GM21723 (cell line): ENCODE measurements at regions not wholly inside any gene's neighbourhood (a gene's known extent, or its start where the extent isn't known, plus 50 kb on each side); places are given as distances from the start of the nearest gene placed in this dataset.
"Not testable (repeated sequence)": the region's sequence is repeated elsewhere in the genome, so short reads cannot be mapped to it uniquely, and the experiment has no call there.

Experiments
- ATAC-seq: cut with Tn5 transposase; IDR thresholded peaks from one replicate; pipeline ENCODE4 v1.9.1; 2021; ENCODE audit warnings: mild to moderate bottlenecking, moderate library complexity; ENCODE audit not compliant: unreplicated experiment

DNA sequence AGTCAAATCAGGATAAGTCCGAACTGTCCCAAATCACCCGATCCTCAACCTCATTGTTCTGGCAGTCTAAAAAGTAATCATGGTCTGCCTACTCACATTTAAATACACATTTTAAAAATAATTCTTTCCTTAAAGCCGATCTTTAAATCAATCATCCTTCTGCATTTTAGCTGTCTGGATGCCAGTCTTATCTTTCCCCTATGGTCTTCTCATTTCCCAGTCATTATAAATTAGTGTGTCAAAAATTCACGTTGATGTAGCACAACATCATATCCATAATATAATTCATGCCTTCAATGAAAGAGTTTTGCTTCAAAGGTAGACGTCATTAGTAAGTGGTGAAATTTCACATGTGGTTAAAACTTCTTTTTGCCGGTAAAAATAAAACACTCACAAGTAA lies 108.1 kb upstream of the FRG1 start:
- ATAC-seq: no peak

GRCh38 chr4:189834616-189835015 lies 106.1 kb upstream of the FRG1 start:
- no peak for ATAC-seq

DNA sequence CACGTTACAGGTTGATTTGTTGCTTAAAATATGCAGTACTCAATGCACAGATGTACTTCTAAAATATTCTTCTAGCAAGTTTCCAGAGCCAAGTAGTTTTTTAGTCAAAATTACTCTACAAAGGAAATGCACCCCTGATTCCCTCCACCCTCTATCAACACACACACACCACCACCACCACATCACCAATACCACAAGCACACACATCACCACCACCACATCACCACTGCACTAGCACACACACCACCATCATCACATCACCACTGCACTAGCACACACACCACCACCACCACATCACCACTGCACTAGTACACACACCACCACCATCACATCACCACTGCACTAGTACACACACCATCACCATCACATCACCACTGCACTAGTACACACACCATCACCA lies 105.2 kb upstream of the FRG1 start:
- ATAC-seq: no peak

DNA sequence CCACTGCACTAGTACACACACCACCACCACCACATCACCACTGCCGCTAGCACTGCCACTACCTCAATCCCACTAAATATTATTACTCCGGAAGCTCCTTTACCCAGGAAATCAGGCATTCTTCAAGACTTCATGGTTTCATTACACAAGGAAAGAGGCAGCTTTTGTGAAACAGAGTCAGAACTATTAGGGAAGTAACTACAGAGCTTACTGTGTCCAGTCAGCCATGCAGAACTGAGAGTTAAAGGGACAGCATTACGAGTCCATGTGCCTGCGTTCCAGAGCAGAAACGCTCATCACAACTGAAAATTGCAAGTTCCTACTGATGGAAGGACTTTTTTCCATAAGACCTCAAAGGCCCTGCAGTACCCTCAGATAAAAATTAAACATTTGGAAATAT lies 103.2 kb upstream of the FRG1 start:
- ATAC-seq: no peak

DNA sequence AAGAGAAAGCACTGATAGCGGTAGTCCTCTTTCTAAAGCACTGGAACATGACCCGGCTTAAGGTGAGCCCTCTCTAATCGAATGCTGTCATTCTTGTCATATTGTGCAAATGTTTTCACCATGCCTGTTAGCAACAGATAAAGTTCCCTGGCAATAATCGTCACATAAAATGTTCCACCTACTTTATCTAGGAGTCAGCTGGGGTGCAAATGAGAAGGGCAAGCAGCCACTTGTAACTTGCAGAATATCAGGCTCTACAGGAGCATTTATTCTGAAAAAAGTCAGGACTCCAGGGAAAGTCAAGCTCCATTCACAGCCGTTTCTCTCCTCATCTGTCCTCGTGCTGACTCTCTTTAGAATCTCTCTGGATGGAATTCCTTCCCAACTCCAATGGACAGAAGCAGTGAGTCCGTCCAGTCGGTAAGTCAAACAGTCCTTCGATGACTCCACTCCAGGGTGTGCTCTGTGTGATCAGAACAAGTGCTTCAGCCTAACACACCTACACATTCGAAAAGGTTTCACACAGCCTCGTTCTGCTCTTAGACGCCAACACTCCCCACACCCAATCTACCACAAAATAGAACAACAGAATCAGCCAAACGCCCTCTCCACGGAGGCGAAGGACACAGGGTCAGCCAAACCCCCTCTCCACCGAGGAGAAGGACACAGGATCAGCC lies 101.7 kb upstream of the FRG1 start:
- ATAC-seq: no peak

DNA sequence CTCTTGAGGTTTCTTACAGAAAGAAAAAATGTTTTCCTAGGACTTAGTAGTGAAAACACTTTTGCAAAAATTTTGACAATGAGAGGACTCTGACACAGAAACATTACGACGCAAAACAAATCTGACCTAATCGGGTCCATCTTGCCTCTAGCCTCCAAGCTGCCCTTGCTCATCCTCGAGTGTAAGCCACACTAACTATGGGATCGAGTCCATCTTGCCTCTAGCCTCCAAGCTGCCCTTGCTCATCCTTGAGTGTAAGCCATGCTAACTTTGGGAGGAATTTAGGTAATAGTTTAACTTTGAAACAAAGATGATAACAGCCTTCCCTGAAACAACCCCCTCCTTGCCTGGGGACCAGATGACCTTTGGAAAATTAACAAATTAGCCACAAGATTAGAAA lies 100.3 kb upstream of the FRG1 start:
- ATAC-seq: no peak

- no peak for ATAC-seq
Observed at GRCh38 chr4:189843413-189844009, 97.2 kb upstream of the FRG1 start.

GRCh38 chr4:189845145-189845846 lies 95.4 kb upstream of the FRG1 start:
- ATAC-seq: no peak

- ATAC-seq: not testable (repeated sequence)
Observed at GRCh38 chr4:189846094-189846493, 94.6 kb upstream of the FRG1 start.

GRCh38 chr4:189846608-189847007 lies 94.1 kb upstream of the FRG1 start:
- not testable (repeated sequence) for ATAC-seq

DNA sequence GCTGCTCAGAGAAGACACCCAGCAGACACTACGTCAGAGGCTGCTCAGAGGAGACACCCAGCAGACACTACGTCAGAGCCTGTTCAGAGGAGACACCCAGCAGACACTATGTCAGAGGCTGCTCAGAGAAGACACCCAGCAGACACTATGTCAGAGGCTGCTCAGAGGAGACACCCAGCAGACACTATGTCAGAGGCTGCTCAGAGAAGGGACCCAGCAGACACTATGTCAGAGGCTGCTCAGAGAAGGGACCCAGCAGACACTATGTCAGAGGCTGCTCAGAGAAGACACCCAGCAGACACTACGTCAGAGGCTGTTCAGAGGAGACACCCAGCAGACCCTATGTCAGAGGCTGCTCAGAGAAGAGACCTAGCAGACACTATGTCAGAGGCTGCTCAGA lies 92.0 kb upstream of the FRG1 start:
- not testable (repeated sequence) for ATAC-seq

- no peak for ATAC-seq
Observed at GRCh38 chr4:189850239-189850856, 90.3 kb upstream of the FRG1 start.

- peak; percentile 56 for ATAC-seq
Observed at GRCh38 chr4:189858435-189858834, 82.2 kb upstream of the FRG1 start.

DNA sequence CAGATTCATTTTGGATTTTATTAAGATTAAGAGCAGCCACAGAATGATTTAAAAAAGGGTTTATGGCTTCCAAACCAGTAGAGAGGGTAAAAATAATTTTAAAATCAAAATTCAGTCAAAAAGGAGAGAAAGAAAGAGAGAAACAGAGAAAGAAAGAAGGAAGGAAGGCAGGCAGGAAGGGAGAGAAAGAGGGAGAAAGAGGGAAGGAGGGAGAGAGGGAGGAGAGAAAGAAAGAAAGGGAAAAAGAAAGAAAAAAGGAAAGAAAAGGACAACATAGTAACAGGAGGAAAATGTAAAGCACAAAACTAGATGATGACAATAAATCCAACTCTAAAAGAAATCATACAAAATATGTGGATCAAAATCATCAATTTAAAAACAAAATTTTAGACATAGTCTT lies 79.6 kb upstream of the FRG1 start:
- no peak for ATAC-seq

DNA sequence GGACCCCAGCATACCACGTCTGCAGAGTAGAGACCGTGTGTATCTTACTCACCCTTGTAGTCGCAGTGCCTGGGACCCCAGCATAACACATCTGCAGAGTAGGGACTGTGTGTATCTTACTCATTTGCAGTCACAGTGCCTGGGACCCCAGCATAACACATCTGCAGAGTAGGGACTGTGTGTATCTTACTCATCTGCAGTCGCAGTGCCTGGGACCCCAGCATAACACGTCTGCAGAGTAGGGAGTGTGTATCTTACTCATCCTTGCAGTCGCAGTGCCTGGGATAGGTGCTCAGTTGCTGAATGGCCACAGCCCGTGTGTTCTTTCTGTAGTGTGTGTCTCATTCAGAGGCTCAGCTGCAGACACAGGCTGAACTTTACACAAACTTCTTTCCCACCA lies 71.4 kb upstream of the FRG1 start:
- ATAC-seq: no peak

DNA sequence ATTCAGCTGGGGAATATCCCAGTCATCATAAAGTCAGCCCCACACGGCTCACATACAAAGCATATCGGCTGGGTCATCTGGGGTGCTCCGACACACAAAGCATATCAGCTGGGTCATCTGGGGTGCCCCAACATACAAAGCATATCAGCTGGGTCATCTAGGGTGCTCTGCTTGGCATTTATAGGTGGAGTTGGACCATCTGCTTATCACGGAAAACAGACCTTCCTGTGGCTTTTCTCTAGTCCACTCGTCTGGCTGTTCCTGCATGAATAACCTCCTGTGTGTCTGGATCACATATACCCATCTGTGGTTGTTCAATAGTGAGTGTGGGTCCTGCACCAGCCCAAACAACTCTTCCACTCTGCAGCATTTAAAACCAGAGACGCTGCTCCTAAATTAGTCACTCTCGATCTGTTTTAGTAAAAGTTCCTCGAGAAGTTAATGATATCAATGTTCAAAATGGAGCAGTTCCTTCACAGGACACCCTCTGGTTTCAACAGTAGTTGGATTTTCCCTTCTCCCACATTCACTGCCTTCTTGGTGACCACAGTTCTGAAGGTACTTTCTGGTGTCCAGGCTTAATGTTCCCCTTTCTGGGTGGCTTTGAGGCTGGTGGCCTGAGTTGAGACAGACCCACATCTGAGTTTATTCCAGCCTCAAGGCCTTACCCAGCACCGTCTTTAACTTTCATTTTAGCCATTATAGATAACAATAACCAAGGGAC lies 70.0 kb upstream of the FRG1 start:
- ATAC-seq: no peak

DNA sequence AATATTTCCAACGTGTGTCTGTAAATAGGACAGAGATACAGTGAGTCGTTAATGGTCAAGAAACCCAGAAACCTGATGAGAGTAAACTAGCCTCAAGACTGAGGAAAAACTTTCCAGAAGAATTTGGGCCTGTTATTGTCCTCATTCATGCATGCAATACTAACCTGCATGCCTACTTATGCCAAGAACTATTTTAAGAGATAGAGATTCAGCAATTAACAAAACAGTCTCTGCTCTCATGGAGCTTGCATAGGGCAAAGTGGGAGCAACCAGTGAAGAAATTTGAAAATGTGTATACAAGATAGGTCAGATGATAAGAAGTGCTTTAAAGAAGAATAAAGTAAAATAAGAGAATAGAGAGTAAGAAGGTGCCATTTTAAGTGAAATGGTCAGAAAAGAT lies 66.1 kb upstream of the FRG1 start:
- ATAC-seq: no peak

GRCh38 chr4:189881190-189881589 lies 59.5 kb upstream of the FRG1 start:
- not testable (repeated sequence) for ATAC-seq

GRCh38 chr4:189888407-189888806 lies 52.3 kb upstream of the FRG1 start:
- ATAC-seq: not testable (repeated sequence)
